NCI-H1105 (cell line): ENCODE measurements at regions not wholly inside any gene's neighbourhood (a gene's known extent, or its start where the extent isn't known, plus 50 kb on each side); places are given as distances from the start of the nearest gene placed in this dataset.
"Not testable (repeated sequence)": the region's sequence is repeated elsewhere in the genome, so short reads cannot be mapped to it uniquely, and the experiment has no call there.

Experiments
- DNase-seq: peaks from one replicate; lab custom pipeline; 2025; lab: John Stamatoyannopoulos, UW

GRCh38 chr9:21597284-21597683 is 115.2 kb upstream of the IFNE start:
- DNase-seq: no peak

DNA sequence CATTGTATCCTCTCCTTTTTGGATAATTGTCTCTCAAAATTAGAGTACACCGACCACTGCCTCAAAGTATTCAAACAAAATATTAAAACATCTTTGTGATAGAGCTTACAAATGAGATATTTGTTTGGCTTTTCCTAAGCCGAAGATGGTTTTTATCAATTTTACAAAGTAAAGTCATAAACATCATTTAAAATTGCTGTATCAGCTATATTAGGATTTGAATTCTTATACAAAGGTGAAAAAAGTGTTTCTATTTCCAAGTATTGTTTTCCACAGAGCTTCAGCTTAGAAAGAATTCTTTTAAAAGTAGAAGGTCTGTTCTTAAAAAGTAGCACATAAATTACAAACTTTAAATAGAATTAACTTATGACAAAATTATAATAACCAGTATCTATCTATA is 116.6 kb upstream of the IFNE start:
- DNase-seq: no peak

DNA sequence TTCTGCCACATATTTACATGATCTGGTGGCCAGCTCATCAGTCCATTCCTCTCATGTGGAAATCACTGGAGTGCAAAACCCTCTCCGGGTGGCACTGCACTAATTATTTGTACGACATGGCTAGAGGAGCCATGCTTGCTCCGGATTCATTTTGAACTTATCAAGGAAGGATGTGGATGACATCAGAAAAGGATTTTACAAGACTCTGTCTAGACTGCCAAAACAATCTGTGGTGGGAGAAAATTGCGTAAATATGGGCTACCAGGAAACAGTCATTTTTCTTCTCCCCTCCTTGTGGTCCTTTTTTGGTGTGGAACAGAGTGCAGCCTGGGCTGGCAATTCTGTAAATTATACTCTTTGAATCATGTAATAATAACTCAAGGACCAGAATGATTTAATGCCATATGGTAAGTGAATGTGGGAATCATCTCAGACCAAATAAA is 123.4 kb upstream of the IFNE start:
- DNase-seq: no peak

GRCh38 chr9:21607576-21607975 is 125.5 kb upstream of the IFNE start:
- no peak for DNase-seq

GRCh38 chr9:21608200-21608599 is 126.1 kb upstream of the IFNE start:
- no peak for DNase-seq

GRCh38 chr9:21609506-21609905 is 127.4 kb upstream of the IFNE start:
- DNase-seq: no peak

DNA sequence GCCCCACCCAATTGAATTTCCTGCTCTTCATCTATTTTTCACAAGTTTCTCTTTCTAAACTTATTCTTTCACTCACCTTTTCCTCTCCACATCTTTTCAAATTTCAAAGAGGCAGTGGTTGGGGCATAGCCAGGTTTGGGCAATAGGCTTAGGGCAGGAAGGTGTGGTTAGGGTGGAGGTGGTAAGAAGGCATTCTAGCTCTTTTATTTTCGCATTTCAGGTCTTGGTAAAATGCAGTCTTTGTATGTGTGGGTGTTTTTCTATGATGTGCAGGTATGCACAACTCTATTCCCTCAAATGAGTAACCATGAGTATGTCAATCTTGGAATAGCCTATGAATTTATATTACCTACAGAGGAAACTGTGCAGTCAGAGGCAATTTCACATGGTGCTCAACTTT is 129.8 kb upstream of the IFNE start:
- no peak for DNase-seq

- no peak for DNase-seq
These were observed 132.9 kb upstream of the IFNE start for GRCh38 chr9:21615018-21615417.

- no peak for DNase-seq
These were observed 133.3 kb upstream of the IFNE start for GRCh38 chr9:21615446-21615845.

- DNase-seq: no peak
These were observed 134.1 kb upstream of the IFNE start for GRCh38 chr9:21616082-21616778.

GRCh38 chr9:21624675-21625644 is 142.8 kb upstream of the IFNE start:
- DNase-seq: no peak

- no peak for DNase-seq
These were observed 144.4 kb upstream of the IFNE start for GRCh38 chr9:21626493-21626892.

- not testable (repeated sequence) for DNase-seq
These were observed 146.8 kb upstream of the IFNE start for GRCh38 chr9:21628954-21629353.

GRCh38 chr9:21634951-21635350 is 152.8 kb upstream of the IFNE start:
- DNase-seq: no peak

- DNase-seq: no peak
These were observed 156.0 kb upstream of the IFNE start for GRCh38 chr9:21638104-21638503.

GRCh38 chr9:21653091-21653490 is 149.3 kb upstream of the MTAP start:
- DNase-seq: no peak

DNA sequence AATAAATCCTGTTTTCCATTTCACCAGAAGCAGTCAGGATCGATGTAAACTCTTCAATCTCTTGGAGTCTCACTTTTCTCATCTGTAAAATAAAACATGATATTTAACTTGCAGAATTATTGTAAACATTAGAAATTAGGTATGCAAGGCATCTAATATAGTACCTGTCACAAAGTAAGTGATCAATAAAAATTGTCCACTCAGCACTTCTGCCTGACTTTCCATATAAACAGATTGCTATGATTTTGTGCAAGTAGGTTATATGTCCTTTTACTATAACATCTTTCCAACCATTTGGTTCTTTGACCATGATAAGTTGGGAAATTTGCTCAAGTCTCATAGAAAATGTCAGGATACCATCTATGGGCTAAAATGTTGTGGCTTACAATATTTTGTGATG is 148.8 kb upstream of the MTAP start:
- DNase-seq: no peak

GRCh38 chr9:21656776-21657674 is 145.4 kb upstream of the MTAP start:
- DNase-seq: no peak

- no peak for DNase-seq
These were observed 144.3 kb upstream of the MTAP start for GRCh38 chr9:21657966-21658667.

GRCh38 chr9:21660976-21661375 is 141.5 kb upstream of the MTAP start:
- no peak for DNase-seq

GRCh38 chr9:21661626-21662025 is 140.8 kb upstream of the MTAP start:
- no peak for DNase-seq

- DNase-seq: no peak
These were observed 133.9 kb upstream of the MTAP start for GRCh38 chr9:21668516-21668915.
